ENCODE measurements at regions not wholly inside any gene's neighbourhood (a gene's known extent, or its start where the extent isn't known, plus 50 kb on each side); places are given as distances from the start of the nearest gene placed in this dataset.

DNA sequence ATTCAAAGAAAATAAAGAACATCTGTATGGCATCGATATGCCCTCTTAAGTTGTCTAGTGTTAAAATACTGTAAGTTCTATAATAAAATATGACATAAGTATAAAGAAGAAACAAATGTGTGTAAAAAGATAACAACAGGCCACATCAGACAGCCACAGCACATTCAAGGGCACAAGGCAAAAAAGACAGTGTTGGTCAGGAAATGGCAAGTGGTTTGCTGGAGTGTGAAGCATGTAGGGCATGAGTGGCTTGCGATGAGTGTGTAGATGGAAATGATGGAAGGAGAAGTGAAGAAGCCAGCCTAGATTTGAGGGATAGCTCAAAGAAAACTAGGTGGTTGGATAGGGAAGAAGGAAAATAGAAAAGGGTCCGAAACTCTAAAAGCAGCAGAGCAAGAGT lies 341.6 kb downstream of the CRPPA start:
- no peak overlapping the region for H3K27ac ChIP-seq (ENCODE audit: low read length)
- no peaks in the 10 kb centered on the region for H3K4me1 ChIP-seq (ENCODE audit: low read length)
- no peak overlapping the region for H3K4me2 ChIP-seq (ENCODE audit: low read depth, low read length, poor library complexity, severe bottlenecking)
- H3K9me3 ChIP-seq (ENCODE audit: low read length) = no peaks in the 10 kb centered on the region
- H2AFZ ChIP-seq (ENCODE audit: low read length) = no peak overlapping the region
- H3K36me3 ChIP-seq (ENCODE audit: insufficient read depth, low read length) = no peaks in the 10 kb centered on the region
- no peaks in the 10 kb centered on the region for H4K20me1 ChIP-seq (ENCODE audit: insufficient read depth, low read depth, low read length)
- 0 out of 2 replicates have a peak, but pooled peaks cover 3% of the 10 kb centered on the region for H3K9me2 ChIP-seq (replicated peaks; ENCODE audit: insufficient read depth, low read length)
- H3K27me3 ChIP-seq (ENCODE audit: low read length) = no peaks in the 10 kb centered on the region
- DNase-seq = no peak
- no peak overlapping the region for H3K4me3 ChIP-seq (ENCODE audit: low read length)
- no peak overlapping the region for H3K9ac ChIP-seq (ENCODE audit: low read length)
- no peaks in the 10 kb centered on the region for H3K79me2 ChIP-seq (ENCODE audit: low read length)

GRCh38 chr7:16078076-16078952 lies 343.0 kb downstream of the CRPPA start:
- H4K20me1 ChIP-seq (ENCODE audit: insufficient read depth, low read depth, low read length) = no peaks in the 10 kb centered on the region
- no peak overlapping the region for H3K9ac ChIP-seq (ENCODE audit: low read length)
- no peak overlapping the region for H2AFZ ChIP-seq (ENCODE audit: low read length)
- H3K9me3 ChIP-seq (ENCODE audit: low read length) = no peaks in the 10 kb centered on the region
- no peaks in the 10 kb centered on the region for H3K79me2 ChIP-seq (ENCODE audit: low read length)
- no peaks in the 10 kb centered on the region for H3K36me3 ChIP-seq (ENCODE audit: insufficient read depth, low read length)
- no peak overlapping the region for H3K4me2 ChIP-seq (ENCODE audit: low read depth, low read length, poor library complexity, severe bottlenecking)
- H3K4me1 ChIP-seq (ENCODE audit: low read length) = no peaks in the 10 kb centered on the region
- no peak overlapping the region for H3K27ac ChIP-seq (ENCODE audit: low read length)
- peak; percentile 75 for DNase-seq
- 0 out of 2 replicates have a peak, but pooled peaks cover 3% of the 10 kb centered on the region for H3K9me2 ChIP-seq (replicated peaks; ENCODE audit: insufficient read depth, low read length)
- no peak overlapping the region for H3K4me3 ChIP-seq (ENCODE audit: low read length)
- H3K27me3 ChIP-seq (ENCODE audit: low read length) = no peaks in the 10 kb centered on the region

GRCh38 chr7:16071246-16071857 lies 350.0 kb downstream of the CRPPA start:
- H3K36me3 ChIP-seq (ENCODE audit: insufficient read depth, low read length) = no peaks in the 10 kb centered on the region
- no peaks in the 10 kb centered on the region for H3K4me1 ChIP-seq (ENCODE audit: low read length)
- H2AFZ ChIP-seq (ENCODE audit: low read length) = no peak overlapping the region
- no peaks in the 10 kb centered on the region for H3K79me2 ChIP-seq (ENCODE audit: low read length)
- no peaks in the 10 kb centered on the region for H3K9me2 ChIP-seq (replicated peaks; ENCODE audit: insufficient read depth, low read length)
- H3K4me2 ChIP-seq (ENCODE audit: low read depth, low read length, poor library complexity, severe bottlenecking) = no peak overlapping the region
- no peaks in the 10 kb centered on the region for H3K9me3 ChIP-seq (ENCODE audit: low read length)
- H4K20me1 ChIP-seq (ENCODE audit: insufficient read depth, low read depth, low read length) = no peaks in the 10 kb centered on the region
- H3K9ac ChIP-seq (ENCODE audit: low read length) = no peak overlapping the region
- H3K4me3 ChIP-seq (ENCODE audit: low read length) = no peak overlapping the region
- DNase-seq = peak; percentile 90
- no peak overlapping the region for H3K27ac ChIP-seq (ENCODE audit: low read length)
- H3K27me3 ChIP-seq (ENCODE audit: low read length) = no peaks in the 10 kb centered on the region

DNA sequence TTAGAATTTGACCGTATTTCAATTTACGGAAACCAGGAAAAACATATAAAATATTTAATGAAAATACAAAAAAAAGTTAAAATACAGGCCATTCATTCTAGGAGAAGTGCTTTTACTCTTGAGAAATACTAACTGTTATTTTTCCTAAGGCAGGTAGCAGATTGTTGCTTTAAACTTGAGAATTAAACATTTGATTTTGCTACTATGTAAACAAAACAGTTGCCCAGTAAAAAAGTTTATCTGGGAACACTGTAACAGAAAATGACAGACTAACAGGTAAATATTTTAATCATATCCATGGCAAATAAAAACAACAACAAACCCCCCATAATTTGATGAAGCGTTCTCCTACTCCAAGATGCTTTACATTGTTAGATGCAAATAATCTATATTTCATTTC lies 350.5 kb downstream of the CRPPA start:
- no peak overlapping the region for H2AFZ ChIP-seq (ENCODE audit: low read length)
- H3K27me3 ChIP-seq (ENCODE audit: low read length) = no peaks in the 10 kb centered on the region
- no peaks in the 10 kb centered on the region for H3K4me1 ChIP-seq (ENCODE audit: low read length)
- H3K4me3 ChIP-seq (ENCODE audit: low read length) = no peak overlapping the region
- no peak overlapping the region for H3K27ac ChIP-seq (ENCODE audit: low read length)
- no peak overlapping the region for H3K9ac ChIP-seq (ENCODE audit: low read length)
- no peaks in the 10 kb centered on the region for H3K9me2 ChIP-seq (replicated peaks; ENCODE audit: insufficient read depth, low read length)
- H3K4me2 ChIP-seq (ENCODE audit: low read depth, low read length, poor library complexity, severe bottlenecking) = no peak overlapping the region
- no peaks in the 10 kb centered on the region for H4K20me1 ChIP-seq (ENCODE audit: insufficient read depth, low read depth, low read length)
- no peaks in the 10 kb centered on the region for H3K9me3 ChIP-seq (ENCODE audit: low read length)
- no peak for DNase-seq
- H3K79me2 ChIP-seq (ENCODE audit: low read length) = no peaks in the 10 kb centered on the region
- no peaks in the 10 kb centered on the region for H3K36me3 ChIP-seq (ENCODE audit: insufficient read depth, low read length)

GRCh38 chr7:16069998-16070397 lies 351.3 kb downstream of the CRPPA start:
- H3K36me3 ChIP-seq (ENCODE audit: insufficient read depth, low read length) = no peaks in the 10 kb centered on the region
- no peak overlapping the region for H3K4me3 ChIP-seq (ENCODE audit: low read length)
- no peaks in the 10 kb centered on the region for H3K9me3 ChIP-seq (ENCODE audit: low read length)
- no peak overlapping the region for H3K27ac ChIP-seq (ENCODE audit: low read length)
- H3K9me2 ChIP-seq (replicated peaks; ENCODE audit: insufficient read depth, low read length) = no peaks in the 10 kb centered on the region
- no peak overlapping the region for H3K4me2 ChIP-seq (ENCODE audit: low read depth, low read length, poor library complexity, severe bottlenecking)
- no peak overlapping the region for H2AFZ ChIP-seq (ENCODE audit: low read length)
- no peak for DNase-seq
- H4K20me1 ChIP-seq (ENCODE audit: insufficient read depth, low read depth, low read length) = no peaks in the 10 kb centered on the region
- no peak overlapping the region for H3K9ac ChIP-seq (ENCODE audit: low read length)
- H3K27me3 ChIP-seq (ENCODE audit: low read length) = no peaks in the 10 kb centered on the region
- no peaks in the 10 kb centered on the region for H3K4me1 ChIP-seq (ENCODE audit: low read length)
- H3K79me2 ChIP-seq (ENCODE audit: low read length) = no peaks in the 10 kb centered on the region

DNA sequence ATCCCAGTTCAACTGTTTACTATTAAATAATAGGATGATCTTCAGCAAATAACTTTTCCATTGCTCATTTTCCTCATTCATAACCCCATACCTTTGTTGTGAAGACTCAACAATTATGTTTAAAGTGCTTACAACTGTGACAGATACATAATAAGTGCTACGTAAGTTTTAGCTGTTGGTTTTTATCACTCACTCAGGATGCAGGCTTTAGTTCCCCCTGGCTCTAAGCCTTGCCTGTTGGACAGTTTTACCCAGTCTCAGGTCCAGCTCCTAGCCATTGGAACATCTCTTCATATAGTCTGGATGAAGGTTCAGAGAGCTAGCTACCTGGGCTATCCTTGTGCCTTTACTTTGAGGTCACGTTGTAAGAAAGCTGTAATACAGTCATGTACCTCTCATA lies 353.2 kb downstream of the CRPPA start:
- no peak overlapping the region for H3K4me3 ChIP-seq (ENCODE audit: low read length)
- no peaks in the 10 kb centered on the region for H4K20me1 ChIP-seq (ENCODE audit: insufficient read depth, low read depth, low read length)
- H3K4me2 ChIP-seq (ENCODE audit: low read depth, low read length, poor library complexity, severe bottlenecking) = no peak overlapping the region
- no peak overlapping the region for H3K9ac ChIP-seq (ENCODE audit: low read length)
- H2AFZ ChIP-seq (ENCODE audit: low read length) = no peak overlapping the region
- no peak for DNase-seq
- H3K27ac ChIP-seq (ENCODE audit: low read length) = no peak overlapping the region
- H3K9me2 ChIP-seq (replicated peaks; ENCODE audit: insufficient read depth, low read length) = no peaks in the 10 kb centered on the region
- no peaks in the 10 kb centered on the region for H3K27me3 ChIP-seq (ENCODE audit: low read length)
- H3K36me3 ChIP-seq (ENCODE audit: insufficient read depth, low read length) = no peaks in the 10 kb centered on the region
- H3K9me3 ChIP-seq (ENCODE audit: low read length) = no peaks in the 10 kb centered on the region
- H3K79me2 ChIP-seq (ENCODE audit: low read length) = no peaks in the 10 kb centered on the region
- H3K4me1 ChIP-seq (ENCODE audit: low read length) = no peaks in the 10 kb centered on the region

DNA sequence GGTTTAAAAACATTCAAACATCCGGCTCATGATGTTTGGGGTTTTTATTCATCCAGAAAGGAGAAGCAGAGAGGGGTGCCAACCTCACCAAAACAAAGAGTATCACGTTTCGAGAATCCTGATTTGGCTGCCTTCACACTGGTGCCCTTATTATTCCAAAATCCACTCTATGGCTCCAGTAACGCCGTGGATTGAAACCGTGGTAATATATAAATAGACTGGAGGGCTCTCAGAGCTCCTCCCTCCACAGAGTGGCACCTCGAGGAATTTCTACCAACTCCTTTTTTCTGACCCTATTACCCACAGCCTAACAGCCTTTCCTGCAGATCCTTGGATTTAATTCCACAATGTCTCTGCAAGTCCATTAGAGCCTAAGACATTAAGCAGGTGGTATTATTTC lies 353.6 kb downstream of the CRPPA start:
- Histone ChIP-seq H2AFZ (ENCODE audit: low read length) (no peak overlapping the region), H3K4me2 (ENCODE audit: low read depth, low read length, poor library complexity, severe bottlenecking) (no peak overlapping the region), H3K9ac (ENCODE audit: low read length) (no peak overlapping the region), H4K20me1 (ENCODE audit: insufficient read depth, low read depth, low read length) (no peaks in the 10 kb centered on the region), H3K36me3 (ENCODE audit: insufficient read depth, low read length) (no peaks in the 10 kb centered on the region), H3K79me2 (ENCODE audit: low read length) (no peaks in the 10 kb centered on the region), H3K4me3 (ENCODE audit: low read length) (no peak overlapping the region), H3K9me3 (ENCODE audit: low read length) (no peaks in the 10 kb centered on the region), H3K4me1 (ENCODE audit: low read length) (no peaks in the 10 kb centered on the region), H3K9me2 (replicated peaks; ENCODE audit: insufficient read depth, low read length) (no peaks in the 10 kb centered on the region), H3K27ac (ENCODE audit: low read length) (no peak overlapping the region), H3K27me3 (ENCODE audit: low read length) (no peaks in the 10 kb centered on the region)
- no peak for DNase-seq

DNA sequence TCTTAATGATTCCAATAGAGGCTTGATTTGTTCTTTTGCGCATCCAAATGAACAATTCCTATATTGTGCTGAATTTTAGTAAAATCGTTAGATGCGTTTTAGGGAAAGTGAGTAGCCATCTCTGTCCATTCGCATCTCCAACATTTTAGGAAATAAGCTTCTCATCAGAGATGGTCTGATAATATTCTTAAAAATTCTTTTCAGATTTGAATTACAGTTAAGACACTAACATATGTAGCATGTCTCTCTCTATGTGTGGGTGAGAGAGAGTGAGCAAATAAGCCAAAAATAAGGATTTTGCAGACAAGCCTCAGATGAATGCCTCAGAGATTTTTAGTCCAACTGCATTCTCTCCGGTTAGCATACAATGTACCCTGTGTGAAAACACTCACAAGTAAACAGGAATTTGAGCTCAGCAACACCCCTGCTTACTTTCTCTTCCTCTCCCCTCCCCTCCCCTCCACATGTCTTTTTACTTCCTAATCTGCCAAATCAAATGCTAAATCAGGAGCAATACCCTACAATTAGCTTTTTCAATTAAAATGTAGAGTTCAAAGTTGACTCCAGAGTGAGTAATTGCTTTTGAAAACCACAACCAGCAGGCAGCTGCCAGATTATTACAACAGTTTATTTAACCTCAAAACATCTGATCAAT lies 354.4 kb downstream of the CRPPA start:
- DNase-seq = no peak
- Histone ChIP-seq H3K27ac (ENCODE audit: low read length) (no peak overlapping the region), H3K9me2 (replicated peaks; ENCODE audit: insufficient read depth, low read length) (no peaks in the 10 kb centered on the region), H2AFZ (ENCODE audit: low read length) (no peak overlapping the region), H3K9ac (ENCODE audit: low read length) (no peak overlapping the region), H3K4me3 (ENCODE audit: low read length) (no peak overlapping the region), H3K36me3 (ENCODE audit: insufficient read depth, low read length) (no peaks in the 10 kb centered on the region), H4K20me1 (ENCODE audit: insufficient read depth, low read depth, low read length) (no peaks in the 10 kb centered on the region), H3K27me3 (ENCODE audit: low read length) (no peaks in the 10 kb centered on the region), H3K4me2 (ENCODE audit: low read depth, low read length, poor library complexity, severe bottlenecking) (no peak overlapping the region), H3K9me3 (ENCODE audit: low read length) (no peaks in the 10 kb centered on the region), H3K4me1 (ENCODE audit: low read length) (no peaks in the 10 kb centered on the region), H3K79me2 (ENCODE audit: low read length) (no peaks in the 10 kb centered on the region)

Data from Karpas-422 (cell line).